HG02884 (cell line): ENCODE measurements at regions not wholly inside any gene's neighbourhood (a gene's known extent, or its start where the extent isn't known, plus 50 kb on each side); places are given as distances from the start of the nearest gene placed in this dataset.
"Not testable (repeated sequence)": the region's sequence is repeated elsewhere in the genome, so short reads cannot be mapped to it uniquely, and the experiment has no call there.

Experiments
- ATAC-seq: cut with Tn5 transposase; IDR thresholded peaks from one replicate; pipeline ENCODE4 v1.9.1; 2021; ENCODE audit warnings: mild to moderate bottlenecking, moderate library complexity; ENCODE audit not compliant: unreplicated experiment

DNA sequence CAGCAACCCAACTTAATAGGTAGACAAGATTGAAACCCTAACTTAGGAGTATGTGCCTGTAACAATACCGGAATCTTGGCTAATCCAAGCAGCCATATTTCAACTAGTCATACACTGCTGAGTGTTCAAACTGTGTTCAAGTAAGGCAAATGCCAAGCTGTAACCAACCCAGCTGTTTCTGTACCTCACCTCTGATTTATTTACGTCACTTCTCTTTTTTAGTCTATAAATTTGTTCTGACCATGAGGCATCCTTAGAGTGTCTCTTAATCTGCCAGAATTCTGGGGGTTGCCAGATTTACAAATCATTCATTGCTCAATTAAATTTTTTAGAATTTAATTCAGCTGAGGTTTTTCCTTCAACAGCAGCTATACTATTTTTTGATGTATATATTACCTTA, 723.2 kb downstream of the CDH18 start:
- ATAC-seq, result no peak

GRCh38 chr5:19266791-19267190, 721.2 kb downstream of the CDH18 start:
- ATAC-seq, result no peak

DNA sequence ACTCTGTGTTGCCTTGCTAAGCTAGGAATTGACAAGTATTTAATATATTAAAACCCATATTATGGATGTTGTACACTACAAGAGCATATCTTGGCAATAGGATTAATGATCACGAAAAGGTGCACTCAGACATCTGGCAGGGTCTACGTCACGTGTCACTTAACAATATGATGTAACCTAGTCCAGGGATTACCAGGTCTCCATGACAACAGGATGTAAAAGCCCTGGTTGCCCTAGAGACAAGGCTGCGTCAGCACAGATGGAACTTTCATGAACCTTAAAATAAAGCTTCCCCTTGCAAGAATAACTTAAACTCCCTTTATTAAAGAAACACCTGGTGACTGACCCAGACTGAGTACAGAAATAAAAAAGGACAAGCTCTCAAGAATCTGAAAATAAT, 717.8 kb downstream of the CDH18 start:
- no peak for ATAC-seq

DNA sequence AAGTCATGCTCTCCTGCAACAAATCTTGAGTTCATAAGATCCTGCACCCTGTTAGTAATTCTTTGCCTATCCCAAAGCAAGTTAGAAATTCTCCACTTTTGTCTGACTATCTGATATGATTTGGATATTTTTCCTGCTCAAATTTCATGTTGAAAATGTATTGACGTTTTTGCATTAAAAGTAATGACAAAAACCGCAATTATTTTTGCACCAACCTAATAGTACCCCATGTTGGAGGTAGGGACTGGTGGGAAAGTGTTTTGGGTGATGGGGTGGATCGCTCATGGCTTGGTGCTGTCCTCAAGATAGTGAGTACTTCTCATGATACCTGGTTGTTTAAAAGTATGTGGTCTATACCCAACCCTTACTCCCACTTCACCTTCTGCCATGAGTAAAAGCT, 713.4 kb downstream of the CDH18 start:
- no peak for ATAC-seq

DNA sequence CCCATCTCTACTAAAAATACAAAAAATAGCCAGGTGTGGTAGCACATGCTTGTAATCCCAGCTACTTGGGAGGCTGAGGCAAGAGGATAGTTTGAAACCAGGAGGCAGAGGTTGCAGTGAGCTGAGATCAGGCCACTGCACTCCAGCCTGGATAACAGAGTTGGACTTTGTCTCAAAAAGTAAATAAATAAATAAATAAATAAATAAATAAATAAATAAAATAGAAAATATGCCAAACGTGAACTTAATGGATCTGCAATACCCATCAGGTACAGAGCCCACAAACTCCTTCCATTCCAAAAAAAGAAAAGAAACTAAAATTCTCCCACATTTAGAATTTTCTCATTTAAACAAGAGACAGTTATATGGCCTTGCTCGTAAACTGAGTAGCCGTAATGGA, 702.7 kb downstream of the CDH18 start:
- no peak for ATAC-seq

- ATAC-seq, result not testable (repeated sequence)
Measured at GRCh38 chr5:19287548-19288277, 700.3 kb downstream of the CDH18 start.

GRCh38 chr5:19288311-19288710, 699.7 kb downstream of the CDH18 start:
- not testable (repeated sequence) for ATAC-seq

GRCh38 chr5:19297934-19298333, 690.1 kb downstream of the CDH18 start:
- ATAC-seq, result no peak

DNA sequence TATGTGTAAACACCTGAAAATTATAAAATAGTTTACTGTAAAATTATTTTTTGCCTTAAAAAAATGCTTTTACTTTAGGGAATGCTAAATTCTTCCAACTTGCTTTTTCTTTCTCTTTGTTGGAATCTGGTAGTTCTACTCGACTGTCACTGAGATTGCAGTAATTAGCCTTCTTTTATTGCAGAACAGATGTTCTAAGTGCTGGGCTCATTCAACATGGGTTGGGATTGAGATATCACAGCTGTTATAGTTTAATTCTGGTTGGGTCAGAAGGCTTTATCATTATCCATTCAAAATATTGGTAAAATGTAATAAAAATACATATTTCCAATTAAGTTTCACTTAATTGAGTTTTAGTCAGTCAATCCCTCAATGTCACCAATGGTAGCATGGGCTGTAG, 686.7 kb downstream of the CDH18 start:
- no peak for ATAC-seq

GRCh38 chr5:19314840-19315239, 673.2 kb downstream of the CDH18 start:
- ATAC-seq, result no peak

GRCh38 chr5:19319252-19319651, 668.7 kb downstream of the CDH18 start:
- ATAC-seq, result no peak

- no peak for ATAC-seq
Measured at GRCh38 chr5:19322716-19323485, 665.1 kb downstream of the CDH18 start.

- ATAC-seq, result no peak
Measured at GRCh38 chr5:19334278-19334677, 653.7 kb downstream of the CDH18 start.

GRCh38 chr5:19342942-19343341, 645.1 kb downstream of the CDH18 start:
- ATAC-seq, result no peak

- ATAC-seq, result no peak
Measured at GRCh38 chr5:19352120-19352519, 635.9 kb downstream of the CDH18 start.

DNA sequence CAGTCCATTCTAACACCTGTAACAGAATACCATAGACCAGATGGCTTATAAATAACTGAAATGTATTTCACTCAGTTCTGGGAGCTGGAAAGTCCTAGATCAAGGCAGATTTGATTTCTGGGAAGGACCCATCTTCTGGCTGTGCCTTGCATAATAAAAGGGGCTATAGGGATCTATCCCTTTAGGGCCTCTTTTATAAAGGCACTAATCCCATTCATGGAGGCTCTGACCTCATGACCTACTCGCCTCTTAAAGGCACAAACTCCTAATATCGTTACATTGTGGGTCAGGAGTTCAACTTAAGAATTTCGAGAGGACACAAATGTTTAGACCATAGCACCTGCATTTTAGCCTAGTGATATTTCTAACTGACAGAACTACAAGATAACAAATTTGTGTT, 619.0 kb downstream of the CDH18 start:
- ATAC-seq, result no peak

DNA sequence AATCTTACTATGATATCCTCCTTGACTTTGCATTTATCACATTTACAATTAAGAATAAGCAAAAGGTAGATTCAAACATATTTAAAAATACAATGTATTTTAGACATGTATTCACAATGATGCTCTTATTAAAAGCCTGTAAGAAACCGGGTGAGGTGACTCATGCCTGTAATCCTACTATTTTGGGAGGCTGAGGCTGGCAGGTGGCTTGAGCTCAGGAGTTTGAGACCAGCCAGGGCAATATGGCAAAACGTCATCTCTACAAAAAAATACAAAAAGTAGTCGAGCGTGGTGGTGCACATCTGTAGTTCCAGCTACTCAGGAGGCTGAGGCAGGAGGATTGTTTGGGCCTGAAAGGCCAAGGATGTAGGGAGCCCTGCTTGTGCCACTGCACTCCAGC, 618.4 kb downstream of the CDH18 start:
- ATAC-seq, result no peak

DNA sequence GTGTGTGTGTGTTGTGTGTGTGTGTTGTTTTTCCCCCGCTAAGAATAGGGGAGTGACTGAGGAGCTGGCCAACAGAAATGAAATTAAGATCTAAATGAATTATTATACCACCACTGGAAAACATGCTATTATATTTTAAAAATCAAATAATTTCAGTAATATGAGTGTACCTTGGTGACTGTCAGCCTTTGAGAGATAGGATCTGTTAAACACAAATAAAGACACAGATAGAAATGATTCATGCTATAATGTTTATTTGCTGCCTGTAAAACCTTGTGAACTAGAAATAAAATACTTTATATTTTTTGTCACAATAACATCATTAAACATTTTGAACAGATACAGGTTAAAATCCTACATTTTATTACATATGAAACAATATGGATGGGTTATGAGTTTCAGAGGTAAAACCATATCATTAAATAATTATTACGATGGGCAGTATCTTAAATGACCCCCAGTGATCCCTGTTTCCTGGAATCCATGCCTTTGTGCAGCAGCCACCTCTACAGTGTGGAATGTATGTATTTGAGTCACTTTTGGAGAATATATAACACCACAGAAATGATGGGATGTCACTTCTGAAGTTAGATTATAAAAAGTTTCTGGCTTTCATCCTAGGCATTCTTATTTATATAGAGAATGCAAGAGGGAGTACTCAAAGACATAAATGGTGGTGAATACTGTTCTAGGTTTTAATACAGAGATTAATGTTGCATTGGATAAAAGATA, 617.2 kb downstream of the CDH18 start:
- ATAC-seq, result no peak

- no peak for ATAC-seq
Measured at GRCh38 chr5:19388391-19388790, 599.6 kb downstream of the CDH18 start.

DNA sequence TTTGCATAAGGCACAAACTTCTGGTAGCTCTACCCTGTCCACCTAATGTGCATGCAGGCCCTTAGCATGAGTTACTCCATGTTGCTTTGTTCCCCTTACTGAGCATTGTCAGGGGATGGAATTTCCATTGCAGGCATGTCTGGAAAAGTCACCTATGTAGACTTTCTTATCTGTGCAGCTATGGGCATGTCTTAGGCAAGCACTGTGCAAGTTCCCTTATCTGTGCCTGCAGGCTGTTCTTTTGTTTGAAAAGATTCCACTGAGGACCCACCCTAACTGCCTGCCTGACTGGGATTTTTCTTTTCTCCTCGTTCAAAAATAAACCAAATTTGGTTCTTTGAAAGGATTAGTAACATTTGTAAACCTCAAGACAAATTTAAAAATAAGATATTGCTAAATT, 587.0 kb downstream of the CDH18 start:
- ATAC-seq, result no peak

DNA sequence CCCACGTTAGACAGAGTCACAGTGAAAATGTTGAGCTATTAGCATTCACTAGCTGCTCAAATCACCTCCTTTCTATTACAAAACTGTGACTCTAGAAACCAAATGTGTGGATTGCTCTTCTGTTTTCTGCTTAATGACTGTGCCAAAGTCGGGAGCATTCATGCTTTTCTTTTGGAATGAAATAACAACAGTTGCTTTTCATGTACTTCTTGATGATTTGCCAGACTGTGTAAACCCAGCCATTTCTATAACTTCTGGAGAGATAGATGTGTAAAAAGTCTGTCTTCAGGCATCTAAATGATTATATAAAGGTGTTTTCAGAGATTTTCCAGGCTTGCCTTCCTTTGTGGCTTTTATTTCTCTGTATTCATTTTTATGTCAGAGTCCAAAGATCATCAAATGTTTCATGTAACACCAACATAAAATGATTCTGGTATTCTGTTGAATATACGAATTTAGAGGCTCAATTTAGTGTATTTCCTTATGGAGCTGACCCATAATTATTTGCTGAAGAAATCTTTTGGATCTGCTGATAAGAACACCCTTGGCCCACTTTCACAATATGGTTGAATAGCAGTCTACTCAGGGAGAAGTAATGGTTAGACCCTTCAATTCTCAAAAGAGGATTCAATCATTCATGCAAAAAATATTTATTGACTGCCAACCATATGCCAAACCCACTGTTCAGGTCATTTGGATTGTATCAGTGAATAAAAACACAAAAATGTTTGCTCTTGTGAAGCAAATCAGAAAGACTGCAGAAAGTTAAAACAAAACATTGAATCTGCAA, 581.2 kb downstream of the CDH18 start:
- ATAC-seq, result no peak
